ENCODE measurements at regions not wholly inside any gene's neighbourhood (a gene's known extent, or its start where the extent isn't known, plus 50 kb on each side); places are given as distances from the start of the nearest gene placed in this dataset.

GRCh38 chr7:115649429-115649828, 381.1 kb downstream of the TFEC start:
- FAIRE-seq (no peak), DNase-seq (ENCODE audit: low read depth in 1 of 2, low spot score in 2 of 2) (no peak)
- Histone ChIP-seq H3K18ac (ENCODE audit: extremely low read depth, low read length) (no peak overlapping the region), H4K91ac (replicated peaks; ENCODE audit: insufficient read length, low read length) (no peak overlapping the region), H2AK5ac (ENCODE audit: low read depth, low read length) (no peak overlapping the region), H2BK5ac (ENCODE audit: low read depth, low read length) (no peak overlapping the region), H3K14ac (ENCODE audit: insufficient read length) (no peak overlapping the region), H3K4me2 (ENCODE audit: insufficient read depth in 1 of 2, low read depth in 2 of 2, low read length in 2 of 2) (no peak overlapping the region), H2BK120ac (replicated peaks; ENCODE audit: low read depth, low read length) (no peak overlapping the region), H2BK15ac (ENCODE audit: low read length) (no peak overlapping the region), H3K23ac (ENCODE audit: insufficient read length) (no peak overlapping the region), H3K27me3 (replicated peaks in 1 of 4; ENCODE audit: control insufficient read depth in 3 of 4, extremely low read depth in 1 of 4, insufficient read depth in 3 of 4, low read length in 3 of 4) (no peaks in the 10 kb centered on the region), H3K9ac (replicated peaks in 1 of 4; ENCODE audit: extremely low read depth in 1 of 4, low read depth in 3 of 4, low read length in 3 of 4) (no peak overlapping the region), H4K20me1 (replicated peaks in 1 of 2; ENCODE audit: control insufficient read depth in 1 of 2, insufficient read depth in 2 of 2, low read length in 2 of 2) (no peaks in the 10 kb centered on the region), H4K8ac (ENCODE audit: extremely low read depth, insufficient read depth, low read length) (no peak overlapping the region), H3K79me2 (ENCODE audit: control insufficient read depth in 1 of 2, insufficient read depth in 2 of 2, low read length in 2 of 2) (no peaks in the 10 kb centered on the region), H4K5ac (ENCODE audit: insufficient read length, low read depth, low read length) (no peak overlapping the region), H3K4ac (replicated peaks; ENCODE audit: insufficient read length, low read depth, low read length) (no peak overlapping the region), H3K36me3 (ENCODE audit: control insufficient read depth in 2 of 4, insufficient read depth in 4 of 4, low read length in 3 of 4) (no peaks in the 10 kb centered on the region), H3K4me3 (ENCODE audit: extremely low read depth in 1 of 4, insufficient read depth in 2 of 4, low read depth in 3 of 4, low read length in 4 of 4) (no peak overlapping the region), H2BK20ac (ENCODE audit: low read length) (no peak overlapping the region), H3K79me1 (ENCODE audit: low read depth, low read length) (no peaks in the 10 kb centered on the region), H2AFZ (ENCODE audit: low read length) (no peak overlapping the region), H3K56ac (replicated peaks; ENCODE audit: insufficient read length, low read depth, low read length) (no peak overlapping the region), H3K9me3 (ENCODE audit: insufficient read depth in 2 of 2, low read depth in 1 of 2, low read length in 1 of 2) (peaks cover 0 to 9% of the 10 kb centered on the region in 2 experiments; a peak in 1 of 4 replicates), H3K23me2 (ENCODE audit: low read depth, low read length) (no peaks in the 10 kb centered on the region), H3K4me1 (replicated peaks in 1 of 4; ENCODE audit: control insufficient read depth in 3 of 4, insufficient read depth in 4 of 4, low read length in 3 of 4) (no peaks in the 10 kb centered on the region), H2BK12ac (ENCODE audit: low read depth, low read length) (no peak overlapping the region), H3K27ac (ENCODE audit: low read depth, low read length) (no peak overlapping the region)
- ChIA-PET POLR2A (ENCODE audit: partially characterized antibody) (no interaction called here), CTCF (ENCODE audit: partially characterized antibody) (interaction anchor here (0.7 kb wide), 1 partner anchor 98 kb away, joined by 3 read pairs; no protein-coding TSS in a partner anchor)
- TF ChIP-seq EZH2 (IDR thresholded peaks at IDR 0.05; ENCODE audit: low read depth, low read length, severe bottlenecking) (no peak), KDM1A (IDR thresholded peaks at IDR 0.05; ENCODE audit: borderline replicate concordance, low read length) (no peak), TAF1 (IDR thresholded peaks at IDR 0.05; ENCODE audit: low read depth, low read length) (no peak), JUN (IDR thresholded peaks at IDR 0.05; ENCODE audit: low read depth, low read length) (no peak), EGR1 (IDR thresholded peaks at IDR 0.05; ENCODE audit: borderline replicate concordance, low read depth, low read length) (no peak), FOSL1 (IDR thresholded peaks at IDR 0.05; ENCODE audit: insufficient read depth, low read depth, low read length) (no peak), BRCA1 (IDR thresholded peaks at IDR 0.05; ENCODE audit: low read depth, low read length) (no peak), SP4 (IDR thresholded peaks at IDR 0.05; ENCODE audit: low read length) (no peak), POLR2AphosphoS5 (IDR thresholded peaks at IDR 0.05; ENCODE audit: low read depth, low read length) (no peak), CBX8 (IDR thresholded peaks at IDR 0.05; ENCODE audit: borderline replicate concordance, low read depth, low read length) (no peak), PHF8 (conservative IDR thresholded peaks at IDR 0.05; ENCODE audit: low read depth, low read length) (no peak), BCL11A (IDR thresholded peaks at IDR 0.05; ENCODE audit: low read depth in 2 of 2, low read length in 2 of 2) (no peak), YY1 (IDR thresholded peaks at IDR 0.05; ENCODE audit: low read depth, low read length) (no peak), RXRA (IDR thresholded peaks at IDR 0.05; ENCODE audit: insufficient read depth, low read depth, low read length) (no peak), SP1 (IDR thresholded peaks at IDR 0.05; ENCODE audit: low read depth, low read length) (no peak)
